Activated CD8-positive, alpha-beta memory T cell treated with anti-CD3 and anti-CD28 coated beads for 48 hours (primary cell): ENCODE measurements at regions not wholly inside any gene's neighbourhood (a gene's known extent, or its start where the extent isn't known, plus 50 kb on each side); places are given as distances from the start of the nearest gene placed in this dataset.
"Not testable (repeated sequence)": the region's sequence is repeated elsewhere in the genome, so short reads cannot be mapped to it uniquely, and the experiment has no call there.

Experiments
- DNase-seq, 3 experiments: peaks; one replicate each; pipeline ENCODE4 v3.0.0-alpha.2; 2020; ENCODE audit warnings: low read depth in 2 of 3, low spot score in 2 of 3

GRCh38 chr2:12605936-12606335 is 110.8 kb upstream of the TRIB2 start:
- DNase-seq: no peak

GRCh38 chr2:12606472-12607000 is 110.2 kb upstream of the TRIB2 start:
- DNase-seq: no peak

DNA sequence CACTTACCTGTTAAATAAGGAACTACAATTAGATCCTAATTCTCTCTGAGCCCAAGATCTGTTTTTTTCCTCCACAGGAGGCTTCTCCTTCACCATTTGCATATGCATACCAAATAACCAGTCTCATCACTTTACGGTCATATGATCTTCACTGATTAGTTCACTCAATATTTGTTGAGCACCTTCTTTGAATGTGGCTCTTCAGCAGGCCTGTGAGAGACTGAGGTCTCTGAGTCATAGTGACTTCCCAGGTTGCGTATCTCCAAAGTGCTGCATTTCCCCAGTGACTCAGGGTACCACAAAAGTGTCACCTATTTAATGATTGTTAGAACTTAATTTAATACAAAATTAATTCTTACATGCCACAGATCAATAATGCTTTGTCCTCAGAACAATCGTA is 108.8 kb upstream of the TRIB2 start:
- no peak for DNase-seq

- no peak for DNase-seq
Measured at GRCh38 chr2:12610314-12610713, 106.4 kb upstream of the TRIB2 start.

GRCh38 chr2:12612168-12612567 is 104.6 kb upstream of the TRIB2 start:
- DNase-seq: no peak

GRCh38 chr2:12612671-12613070 is 104.1 kb upstream of the TRIB2 start:
- no peak for DNase-seq

DNA sequence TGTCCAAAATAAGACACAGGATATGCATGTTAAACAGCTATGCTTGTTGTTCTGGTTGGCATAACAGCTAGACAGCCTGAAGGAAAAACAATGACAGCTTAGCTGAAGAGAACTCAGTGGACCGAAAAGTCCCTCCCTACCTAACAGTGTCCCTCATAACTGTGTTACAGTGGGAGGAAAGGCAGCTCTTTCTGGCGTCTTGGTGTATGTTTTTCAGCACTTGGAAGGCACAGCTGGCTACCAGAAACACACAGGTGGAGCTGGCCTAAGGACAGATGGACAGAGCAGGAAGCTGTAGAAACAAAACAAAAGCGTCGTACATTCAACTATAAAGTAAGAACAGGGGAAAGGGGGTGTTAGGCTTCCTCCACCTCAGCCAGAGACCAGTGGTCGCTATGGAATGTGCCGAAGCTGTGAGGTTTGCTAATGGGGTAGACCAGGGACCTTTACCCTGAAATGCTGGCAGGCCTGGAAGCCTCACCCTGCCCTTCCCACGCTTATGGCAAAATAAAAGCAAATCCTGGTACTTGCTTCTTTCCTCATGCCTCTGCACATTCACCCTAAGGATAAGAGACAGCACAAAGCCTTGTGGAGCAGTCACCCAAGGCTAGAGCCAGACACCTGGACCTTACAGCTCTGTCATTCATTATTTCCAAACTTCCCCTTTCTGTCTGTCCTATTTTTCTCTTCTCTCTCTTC is 103.5 kb upstream of the TRIB2 start:
- DNase-seq: no peak

DNA sequence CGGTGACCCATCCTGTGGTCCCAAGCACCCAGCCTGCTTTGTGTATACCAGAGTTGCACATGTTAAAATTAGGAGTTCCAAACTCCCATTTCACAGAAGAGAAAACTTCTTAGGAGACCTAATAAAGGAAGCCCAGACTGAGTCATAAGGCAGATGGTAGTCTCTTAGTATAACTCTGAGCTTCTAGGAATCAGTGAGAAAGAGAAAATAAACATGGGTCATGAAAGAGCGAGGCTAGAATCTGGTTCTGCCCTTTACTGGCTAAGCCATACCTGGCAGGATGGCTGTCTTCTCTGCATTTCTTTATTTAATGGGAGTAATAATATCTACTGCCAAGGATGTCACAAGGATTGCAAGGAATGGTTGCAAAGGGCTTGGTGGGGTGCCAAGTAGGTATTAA is 101.2 kb upstream of the TRIB2 start:
- DNase-seq: no peak

- DNase-seq: no peak
Measured at GRCh38 chr2:12616456-12617156, 100.1 kb upstream of the TRIB2 start.

- DNase-seq: no peak
Measured at GRCh38 chr2:12617366-12617765, 99.4 kb upstream of the TRIB2 start.

GRCh38 chr2:12617853-12618252 is 98.9 kb upstream of the TRIB2 start:
- no peak for DNase-seq

- DNase-seq: no peak
Measured at GRCh38 chr2:12618576-12618975, 98.2 kb upstream of the TRIB2 start.

- no peak for DNase-seq
Measured at GRCh38 chr2:12619975-12620374, 96.8 kb upstream of the TRIB2 start.

DNA sequence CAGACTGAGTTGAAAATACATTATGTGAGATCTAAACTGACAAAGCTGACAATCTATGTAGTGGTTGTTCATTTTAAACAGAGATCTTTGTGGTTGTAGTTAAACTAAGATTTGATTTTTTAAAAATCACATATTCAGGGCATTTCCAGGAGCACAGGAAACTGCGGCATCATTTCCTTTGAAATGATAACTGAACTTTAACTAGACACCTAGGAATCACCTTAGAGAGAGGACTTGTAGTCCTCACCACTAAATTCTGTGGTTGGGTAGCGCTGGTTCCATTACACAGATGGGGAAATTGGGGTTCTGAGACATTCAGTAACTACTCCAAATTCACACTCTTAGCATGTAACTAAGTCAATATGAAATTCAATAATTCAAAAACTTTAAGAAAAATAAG is 96.0 kb upstream of the TRIB2 start:
- DNase-seq: no peak

DNA sequence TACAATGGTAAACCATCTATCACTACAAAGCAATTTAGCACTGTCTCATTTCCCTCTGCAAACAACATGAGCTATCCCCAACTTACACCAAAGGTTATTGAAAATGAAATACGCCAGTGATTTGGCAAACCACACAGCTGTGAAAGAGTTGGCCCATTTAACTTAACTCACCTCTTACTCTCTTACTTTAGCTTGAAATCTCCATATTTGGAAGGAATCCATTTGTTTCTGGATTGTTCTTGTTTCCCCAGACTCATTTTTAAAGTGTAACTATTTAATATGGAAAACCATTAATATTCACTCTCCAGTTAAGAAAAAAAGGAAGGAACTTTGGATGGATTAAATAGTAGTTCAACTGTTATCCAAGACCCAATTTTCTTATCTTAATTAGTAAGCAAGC is 93.7 kb upstream of the TRIB2 start:
- no peak for DNase-seq

DNA sequence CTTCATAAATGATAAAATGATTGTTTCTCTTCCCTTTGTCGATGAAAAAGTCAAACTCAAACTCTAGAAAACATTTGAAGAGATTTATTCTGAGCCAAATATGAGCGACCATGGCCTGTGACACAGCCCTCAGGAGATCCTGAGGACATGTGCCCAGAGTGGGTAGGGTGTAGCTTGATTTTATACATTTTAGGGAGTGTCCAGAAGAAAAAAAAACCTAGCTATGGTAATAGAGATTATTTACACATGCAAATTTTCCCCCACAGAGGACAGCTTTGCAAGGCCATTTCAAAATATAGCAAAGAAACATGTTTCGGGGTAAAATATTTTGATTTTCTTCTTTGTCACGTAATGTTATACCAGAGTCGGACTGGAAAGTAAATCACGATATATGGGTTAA is 92.4 kb upstream of the TRIB2 start:
- DNase-seq: no peak

DNA sequence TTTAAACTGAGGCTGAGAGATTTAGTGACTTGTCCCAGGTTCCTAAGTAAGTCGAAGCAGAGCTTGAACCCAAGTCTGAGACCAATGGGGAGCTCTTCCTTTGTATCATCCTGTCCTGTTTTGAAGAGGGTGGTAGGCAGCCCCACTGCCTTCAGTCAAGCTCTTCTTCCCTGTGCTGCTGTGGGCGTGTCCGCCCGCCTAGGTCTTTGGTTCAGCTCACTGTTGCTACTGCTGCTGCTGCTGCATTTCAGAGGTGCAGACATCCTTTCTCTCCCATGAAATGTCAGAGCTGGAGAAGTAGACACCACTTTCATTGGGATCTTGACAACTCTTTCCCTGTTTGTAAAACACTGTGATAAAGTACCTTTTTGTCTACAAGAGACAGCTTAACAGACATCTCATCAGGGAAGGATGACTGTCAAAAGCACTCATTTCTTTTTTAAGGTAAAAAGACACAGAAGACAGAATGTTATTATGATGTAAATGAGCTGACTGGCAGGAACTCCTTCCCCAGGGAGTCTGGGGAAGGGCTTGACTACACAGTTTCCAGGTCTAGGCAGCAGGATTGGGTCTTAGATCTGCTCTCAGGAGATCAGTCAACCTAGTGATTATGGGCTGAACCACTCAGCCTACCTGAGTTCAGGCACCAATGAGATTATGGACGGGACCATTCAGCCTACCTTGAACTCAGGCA is 91.7 kb upstream of the TRIB2 start:
- no peak for DNase-seq

DNA sequence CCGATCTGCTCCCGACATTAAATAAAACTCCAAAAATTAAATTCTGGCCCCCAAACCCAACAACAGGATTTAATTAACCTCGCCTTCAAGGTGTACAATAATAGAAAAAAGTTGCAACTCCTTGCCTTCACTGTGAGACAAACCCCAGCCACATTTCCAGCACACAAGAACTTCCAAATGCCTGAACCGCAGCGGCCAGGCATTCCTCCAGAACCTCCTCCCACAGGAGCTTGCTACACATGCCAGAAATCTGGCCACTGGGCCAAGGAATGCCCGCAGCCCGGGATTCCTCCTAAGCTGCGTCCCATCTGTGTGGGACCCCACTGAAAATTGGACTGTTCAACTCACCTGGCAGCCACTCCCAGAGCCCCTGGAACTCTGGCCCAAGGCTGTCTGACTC is 88.2 kb upstream of the TRIB2 start:
- DNase-seq: not testable (repeated sequence)

DNA sequence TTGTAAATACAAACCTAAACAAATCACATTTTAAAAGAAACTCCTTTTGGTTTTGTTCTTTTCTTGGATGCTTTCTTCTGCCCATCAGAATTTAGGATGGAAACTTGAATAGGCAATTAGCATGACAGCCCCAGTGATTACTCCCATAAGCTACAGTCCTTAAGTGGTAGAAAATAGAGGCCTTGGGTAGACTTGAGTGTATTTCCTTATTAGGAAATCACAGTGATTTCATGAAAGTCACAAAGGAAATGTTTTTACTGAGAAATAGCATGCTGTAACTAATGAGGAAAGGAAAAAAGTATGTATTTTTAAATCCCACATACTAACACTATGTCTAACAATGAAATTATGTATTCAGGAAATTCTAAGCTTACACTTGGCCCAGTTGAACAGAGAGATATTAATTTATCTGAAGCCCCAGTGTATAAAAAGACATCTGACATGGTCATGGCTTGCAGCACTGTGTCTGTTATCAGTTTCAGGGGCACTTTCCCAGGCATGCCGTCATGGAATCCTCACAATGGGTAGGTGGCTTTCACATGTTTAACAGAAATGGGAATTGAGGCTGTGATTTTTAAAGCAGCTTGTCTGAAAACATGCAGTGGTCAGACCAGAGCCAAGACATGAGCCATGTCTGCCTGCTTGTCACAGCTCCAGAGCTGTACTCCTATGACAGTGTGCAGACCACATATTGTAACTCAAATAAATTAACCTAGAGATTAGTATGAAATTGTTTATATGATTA is 79.7 kb upstream of the TRIB2 start:
- DNase-seq: no peak

- no peak for DNase-seq
Measured at GRCh38 chr2:12637754-12638153, 79.0 kb upstream of the TRIB2 start.

GRCh38 chr2:12641441-12641840 is 75.3 kb upstream of the TRIB2 start:
- no peak for DNase-seq
